ENCODE measurements at regions not wholly inside any gene's neighbourhood (a gene's known extent, or its start where the extent isn't known, plus 50 kb on each side); places are given as distances from the start of the nearest gene placed in this dataset.
A peak's percentile ranks its signal among the peaks of the same experiment; 100 is the strongest.

GRCh38 chr1:55289614-55290013 lies 74.5 kb upstream of the USP24 start:
- CTCF ChIA-PET: no interaction called here
- ATAC-seq: no peak
- no peak overlapping the region for H3K27ac Mint-ChIP-seq
- H3K36me3 Mint-ChIP-seq: no peaks in the 10 kb centered on the region
- DNase-seq: no peak
- H3K27me3 Mint-ChIP-seq: peaks cover 11% of the 10 kb centered on the region
- no peaks in the 10 kb centered on the region for H3K9me3 Mint-ChIP-seq (ENCODE audit: low read depth)
- H3K4me3 Mint-ChIP-seq: no peak overlapping the region
- H3K4me1 Mint-ChIP-seq: peaks cover 15% of the 10 kb centered on the region

- Mint-ChIP-seq H3K4me3 (no peak overlapping the region), H3K27me3 (peaks cover 7% of the 10 kb centered on the region), H3K9me3 (ENCODE audit: low read depth) (no peaks in the 10 kb centered on the region), H3K27ac (no peak overlapping the region), H3K4me1 (peaks cover 15% of the 10 kb centered on the region), H3K36me3 (no peaks in the 10 kb centered on the region)
- CTCF ChIA-PET: no interaction called here
- ATAC-seq (no peak), DNase-seq (no peak)
Observed at GRCh38 chr1:55289042-55289441, 73.9 kb upstream of the USP24 start.

GRCh38 chr1:55288245-55288644 lies 73.1 kb upstream of the USP24 start:
- Mint-ChIP-seq H3K27ac (no peak overlapping the region), H3K4me3 (no peak overlapping the region), H3K27me3 (peaks cover 2% of the 10 kb centered on the region), H3K9me3 (ENCODE audit: low read depth) (no peaks in the 10 kb centered on the region), H3K36me3 (no peaks in the 10 kb centered on the region), H3K4me1 (peaks cover 15% of the 10 kb centered on the region)
- CTCF ChIA-PET: no interaction called here
- DNase-seq (no peak), ATAC-seq (no peak)

GRCh38 chr1:55287723-55288122 lies 72.6 kb upstream of the USP24 start:
- ATAC-seq: no peak

GRCh38 chr1:55286856-55287602 lies 71.9 kb upstream of the USP24 start:
- Mint-ChIP-seq H3K27me3 (peaks cover 2% of the 10 kb centered on the region), H3K36me3 (no peaks in the 10 kb centered on the region), H3K9me3 (ENCODE audit: low read depth) (no peaks in the 10 kb centered on the region), H3K4me1 (peaks cover 15% of the 10 kb centered on the region), H3K4me3 (no peak overlapping the region), H3K27ac (no peak overlapping the region)
- ATAC-seq (no peak), DNase-seq (no peak)
- CTCF ChIA-PET: no interaction called here

More at GRCh38 chr1:55287723-55288122, 72.6 kb upstream of the USP24 start:
- no peak for DNase-seq
- CTCF ChIA-PET: no interaction called here
- peaks cover 2% of the 10 kb centered on the region for H3K27me3 Mint-ChIP-seq
- H3K9me3 Mint-ChIP-seq (ENCODE audit: low read depth): no peaks in the 10 kb centered on the region
- H3K27ac Mint-ChIP-seq: no peak overlapping the region
- no peaks in the 10 kb centered on the region for H3K36me3 Mint-ChIP-seq
- H3K4me3 Mint-ChIP-seq: no peak overlapping the region
- peaks cover 15% of the 10 kb centered on the region for H3K4me1 Mint-ChIP-seq

GRCh38 chr1:55285834-55286233 lies 70.7 kb upstream of the USP24 start:
- Mint-ChIP-seq H3K27me3 (peaks cover 8% of the 10 kb centered on the region), H3K27ac (no peak overlapping the region), H3K4me3 (no peak overlapping the region), H3K36me3 (no peaks in the 10 kb centered on the region), H3K9me3 (ENCODE audit: low read depth) (no peaks in the 10 kb centered on the region), H3K4me1 (peaks cover 15% of the 10 kb centered on the region)
- ATAC-seq: no peak
- CTCF ChIA-PET: no interaction called here
- no peak for DNase-seq

GRCh38 chr1:55284856-55285255 lies 69.7 kb upstream of the USP24 start:
- CTCF ChIA-PET: interaction anchor here (0.6 to 2.1 kb wide), 6 partner anchors 9 to 141 kb away, joined by 3 to 8 read pairs (median 4); no protein-coding TSS in a partner anchor
- no peak for DNase-seq
- Mint-ChIP-seq H3K4me1 (peaks cover 15% of the 10 kb centered on the region), H3K9me3 (ENCODE audit: low read depth) (no peaks in the 10 kb centered on the region), H3K4me3 (no peak overlapping the region), H3K27me3 (peaks cover 13% of the 10 kb centered on the region), H3K36me3 (no peaks in the 10 kb centered on the region), H3K27ac (no peak overlapping the region)
- ATAC-seq: no peak

GRCh38 chr1:55282058-55282457 lies 66.9 kb upstream of the USP24 start:
- H3K27me3 Mint-ChIP-seq: peaks cover 14% of the 10 kb centered on the region
- H3K36me3 Mint-ChIP-seq: no peaks in the 10 kb centered on the region
- ATAC-seq (no peak), DNase-seq (no peak)
- no peak overlapping the region for H3K4me3 Mint-ChIP-seq
- peaks cover 12% of the 10 kb centered on the region for H3K4me1 Mint-ChIP-seq
- CTCF ChIA-PET: interaction anchor here (1.9 kb wide), 1 partner anchor 1303 kb away, joined by 5 read pairs; no protein-coding TSS in a partner anchor
- H3K9me3 Mint-ChIP-seq (ENCODE audit: low read depth): no peaks in the 10 kb centered on the region
- H3K27ac Mint-ChIP-seq: no peak overlapping the region

- no peak overlapping the region for H3K4me3 Mint-ChIP-seq
- H3K9me3 Mint-ChIP-seq (ENCODE audit: low read depth): no peaks in the 10 kb centered on the region
- H3K4me1 Mint-ChIP-seq: peaks cover 9% of the 10 kb centered on the region
- H3K27ac Mint-ChIP-seq: no peak overlapping the region
- CTCF ChIA-PET: interaction anchor here (1.2 to 1.7 kb wide), 3 partner anchors 135 to 258 kb away, joined by 3 to 5 read pairs (median 5); no protein-coding TSS in a partner anchor
- no peak for ATAC-seq
- H3K27me3 Mint-ChIP-seq: peaks cover 14% of the 10 kb centered on the region
- DNase-seq: no peak
- H3K36me3 Mint-ChIP-seq: no peaks in the 10 kb centered on the region
Observed at GRCh38 chr1:55280731-55281130, 65.6 kb upstream of the USP24 start.

- Mint-ChIP-seq H3K36me3 (no peaks in the 10 kb centered on the region), H3K4me3 (no peak overlapping the region)
Observed at GRCh38 chr1:55279627-55280026, 64.5 kb upstream of the USP24 start.

GRCh38 chr1:55278378-55278777 lies 63.2 kb upstream of the USP24 start:
- Mint-ChIP-seq H3K27ac (no peak overlapping the region), H3K4me3 (no peak overlapping the region), H3K27me3 (peaks cover 12% of the 10 kb centered on the region), H3K4me1 (peaks cover 16% of the 10 kb centered on the region), H3K36me3 (no peaks in the 10 kb centered on the region), H3K9me3 (ENCODE audit: low read depth) (no peaks in the 10 kb centered on the region)
- DNase-seq (no peak), ATAC-seq (no peak)
- CTCF ChIA-PET: interaction anchor here (0.6 to 7.8 kb wide), 15 partner anchors 17 to 1306 kb away, joined by 3 to 92 read pairs (median 6); no protein-coding TSS in a partner anchor

More at GRCh38 chr1:55279627-55280026, 64.5 kb upstream of the USP24 start:
- Mint-ChIP-seq H3K27me3 (peaks cover 14% of the 10 kb centered on the region), H3K4me1 (peaks cover 9% of the 10 kb centered on the region), H3K9me3 (ENCODE audit: low read depth) (no peaks in the 10 kb centered on the region), H3K27ac (no peak overlapping the region)
- CTCF ChIA-PET: interaction anchor here (1.1 to 7.8 kb wide), 2 partner anchors 58 to 138 kb away, joined by 3 to 92 read pairs; no protein-coding TSS in a partner anchor
- DNase-seq: no peak
- ATAC-seq: no peak

GRCh38 chr1:55277377-55278130 lies 62.4 kb upstream of the USP24 start:
- peaks cover 24% of the 10 kb centered on the region for H3K4me1 Mint-ChIP-seq
- ATAC-seq: peak; percentile 91
- H3K27me3 Mint-ChIP-seq: peaks cover 12% of the 10 kb centered on the region
- CTCF ChIA-PET: interaction anchor here (0.6 to 7.8 kb wide), 18 partner anchors 16 to 1307 kb away, joined by 3 to 92 read pairs (median 4); no protein-coding TSS in a partner anchor
- no peaks in the 10 kb centered on the region for H3K36me3 Mint-ChIP-seq
- H3K4me3 Mint-ChIP-seq: no peak overlapping the region
- no peaks in the 10 kb centered on the region for H3K9me3 Mint-ChIP-seq (ENCODE audit: low read depth)
- no peak overlapping the region for H3K27ac Mint-ChIP-seq
- DNase-seq: peak; percentile 87

- CTCF ChIA-PET: interaction anchor here (0.6 to 7.8 kb wide), 13 partner anchors 26 to 1307 kb away, joined by 3 to 92 read pairs (median 6); no protein-coding TSS in a partner anchor
- peaks cover 27% of the 10 kb centered on the region for H3K4me1 Mint-ChIP-seq
- no peak overlapping the region for H3K27ac Mint-ChIP-seq
- H3K4me3 Mint-ChIP-seq: no peak overlapping the region
- ATAC-seq (no peak), DNase-seq (no peak)
- H3K27me3 Mint-ChIP-seq: peaks cover 12% of the 10 kb centered on the region
- H3K36me3 Mint-ChIP-seq: no peaks in the 10 kb centered on the region
- no peaks in the 10 kb centered on the region for H3K9me3 Mint-ChIP-seq (ENCODE audit: low read depth)
Observed at GRCh38 chr1:55276671-55277376, 61.7 kb upstream of the USP24 start.

Data from activated CD8-positive, alpha-beta memory T cell treated with anti-CD3 and anti-CD28 coated beads, Interleukin-2, amount 10 ng/mL, durations not matched to agents 7 days and 5 days (primary cell).